K562 (cell line): ENCODE measurements at regions not wholly inside any gene's neighbourhood (a gene's known extent, or its start where the extent isn't known, plus 50 kb on each side); places are given as distances from the start of the nearest gene placed in this dataset.

Experiments
- CTCF ChIP-seq, 3 experiments: IDR thresholded peaks in 2 of 3; conservative IDR thresholded peaks in 1 of 3; 2 replicates each; pipeline ENCODE4 v1.5.1; 2011 to 2012; ENCODE audit warnings: low read length in 3 of 3, mild to moderate bottlenecking in 3 of 3, control low read depth in 2 of 3, improper control_type of control experiment in 1 of 3, inconsistent platforms in 1 of 3, low read depth in 1 of 3, mixed read lengths in 1 of 3, moderate library complexity in 1 of 3; ENCODE audit not compliant: insufficient read depth in 2 of 3
- JUN ChIP-seq, 2 experiments: sonication (generic) in 1 of 2; formaldehyde crosslinking in 1 of 2; IDR thresholded peaks; 2 replicates each; pipeline versions ENCODE4 v1.6.1 to v1.8.0; 2012 to 2022; ENCODE audit warnings: borderline replicate concordance in 2 of 2, mild to moderate bottlenecking in 2 of 2, improper control_type of control experiment in 1 of 2, low read depth in 1 of 2, low read length in 1 of 2, missing genetic modification reagents in 1 of 2
- NRF1 ChIP-seq, 2 experiments: fragments of 450-650 bp; IDR thresholded peaks in 1 of 2; conservative IDR thresholded peaks in 1 of 2; 2 replicates each; pipeline ENCODE4 v1.6.1; 2014; ENCODE audit warnings: mild to moderate bottlenecking in 2 of 2
- PHB2 ChIP-seq: fragments of 450-650 bp; IDR thresholded peaks from 2 replicates; pipeline ENCODE4 v1.6.1; 2017; ENCODE audit warnings: low read depth
- POLR2A ChIP-seq: fragments of 450-650 bp; conservative IDR thresholded peaks from 2 replicates; pipeline ENCODE4 v1.6.1; 2016
- ZNF12 ChIP-seq: sonication (generic); formaldehyde crosslinking; IDR thresholded peaks from 2 replicates; pipeline ENCODE4 v1.4.0; 2020; ENCODE audit warnings: mild to moderate bottlenecking, missing genetic modification reagents
- ZNF124 ChIP-seq: sonication (generic); formaldehyde crosslinking; IDR thresholded peaks from 2 replicates; pipeline ENCODE4 v1.8.1; 2022; ENCODE audit warnings: missing genetic modification reagents
- ZNF24 ChIP-seq: fragments of 450-650 bp; IDR thresholded peaks from 2 replicates; pipeline ENCODE4 v1.6.1; 2016
- TF ChIP-seq, protein P1 (sequence below), 2 experiments: IDR thresholded peaks; 2 replicates each; pipeline ENCODE4 v1.6.1; 2012; ENCODE audit warnings: improper control_type of control experiment in 2 of 2, low read depth in 2 of 2, low read length in 2 of 2, borderline replicate concordance in 1 of 2
- TF ChIP-seq, protein P2 (sequence below): fragments of 250-450 bp; sonication (Bioruptor Pico); IDR thresholded peaks from 2 replicates; pipeline ENCODE4 v1.8.0; 2021; ENCODE audit warnings: borderline replicate concordance, mild to moderate bottlenecking, moderate library complexity; ENCODE audit not compliant: poor library complexity, severe bottlenecking
- TF ChIP-seq, protein P3 (sequence below): fragments of 450-650 bp; IDR thresholded peaks from 2 replicates; pipeline ENCODE4 v1.6.1; 2016
- TF ChIP-seq, protein P4 (sequence below), 2 experiments: fragments of 200-800 bp in 1 of 2; sonication (Bioruptor generic) in 1 of 2; sonication (generic) in 1 of 2; formaldehyde crosslinking in 1 of 2; IDR thresholded peaks in 1 of 2; conservative IDR thresholded peaks in 1 of 2; 2 replicates each; pipeline versions ENCODE4 v1.5.0 to v1.6.1; 2016 to 2020; ENCODE audit warnings: missing compliant biosample characterization in 1 of 2, missing genetic modification characterization in 1 of 2, missing genetic modification reagents in 1 of 2

- TF ChIP-seq NRF1 (conservative IDR thresholded peaks at IDR 0.05 in 1 of 2, IDR thresholded peaks at IDR 0.05 in 1 of 2) (no peak), ZNF12 (CRISPR knock-in tag) (no peak), POLR2A (no peak), ZNF124 (CRISPR knock-in tag) (no peak), CTCF (IDR thresholded peaks at IDR 0.05 in 2 of 3, conservative IDR thresholded peaks at IDR 0.05 in 1 of 3; ENCODE audit: insufficient read depth in 2 of 3, low read depth in 1 of 3, low read length in 3 of 3) (no peak), ZNF24 (no peak), PHB2 (no peak), JUN (IDR thresholded peaks at IDR 0.05; ENCODE audit: borderline replicate concordance, low read depth, low read length) (no peak), JUN (CRISPR knock-in tag; IDR thresholded peaks at IDR 0.05; ENCODE audit: borderline replicate concordance) (no peak)
- TF ChIP-seq, protein P1, sequence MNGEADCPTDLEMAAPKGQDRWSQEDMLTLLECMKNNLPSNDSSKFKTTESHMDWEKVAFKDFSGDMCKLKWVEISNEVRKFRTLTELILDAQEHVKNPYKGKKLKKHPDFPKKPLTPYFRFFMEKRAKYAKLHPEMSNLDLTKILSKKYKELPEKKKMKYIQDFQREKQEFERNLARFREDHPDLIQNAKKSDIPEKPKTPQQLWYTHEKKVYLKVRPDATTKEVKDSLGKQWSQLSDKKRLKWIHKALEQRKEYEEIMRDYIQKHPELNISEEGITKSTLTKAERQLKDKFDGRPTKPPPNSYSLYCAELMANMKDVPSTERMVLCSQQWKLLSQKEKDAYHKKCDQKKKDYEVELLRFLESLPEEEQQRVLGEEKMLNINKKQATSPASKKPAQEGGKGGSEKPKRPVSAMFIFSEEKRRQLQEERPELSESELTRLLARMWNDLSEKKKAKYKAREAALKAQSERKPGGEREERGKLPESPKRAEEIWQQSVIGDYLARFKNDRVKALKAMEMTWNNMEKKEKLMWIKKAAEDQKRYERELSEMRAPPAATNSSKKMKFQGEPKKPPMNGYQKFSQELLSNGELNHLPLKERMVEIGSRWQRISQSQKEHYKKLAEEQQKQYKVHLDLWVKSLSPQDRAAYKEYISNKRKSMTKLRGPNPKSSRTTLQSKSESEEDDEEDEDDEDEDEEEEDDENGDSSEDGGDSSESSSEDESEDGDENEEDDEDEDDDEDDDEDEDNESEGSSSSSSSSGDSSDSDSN (IDR thresholded peaks at IDR 0.05; ENCODE audit: borderline replicate concordance in 1 of 2, low read depth in 2 of 2, low read length in 2 of 2), result no peak
- TF ChIP-seq, protein P2, sequence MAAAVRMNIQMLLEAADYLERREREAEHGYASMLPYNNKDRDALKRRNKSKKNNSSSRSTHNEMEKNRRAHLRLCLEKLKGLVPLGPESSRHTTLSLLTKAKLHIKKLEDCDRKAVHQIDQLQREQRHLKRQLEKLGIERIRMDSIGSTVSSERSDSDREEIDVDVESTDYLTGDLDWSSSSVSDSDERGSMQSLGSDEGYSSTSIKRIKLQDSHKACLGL (CRISPR knock-in tag), result no peak
- TF ChIP-seq, protein P3, sequence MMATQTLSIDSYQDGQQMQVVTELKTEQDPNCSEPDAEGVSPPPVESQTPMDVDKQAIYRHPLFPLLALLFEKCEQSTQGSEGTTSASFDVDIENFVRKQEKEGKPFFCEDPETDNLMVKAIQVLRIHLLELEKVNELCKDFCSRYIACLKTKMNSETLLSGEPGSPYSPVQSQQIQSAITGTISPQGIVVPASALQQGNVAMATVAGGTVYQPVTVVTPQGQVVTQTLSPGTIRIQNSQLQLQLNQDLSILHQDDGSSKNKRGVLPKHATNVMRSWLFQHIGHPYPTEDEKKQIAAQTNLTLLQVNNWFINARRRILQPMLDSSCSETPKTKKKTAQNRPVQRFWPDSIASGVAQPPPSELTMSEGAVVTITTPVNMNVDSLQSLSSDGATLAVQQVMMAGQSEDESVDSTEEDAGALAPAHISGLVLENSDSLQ, result no peak
- TF ChIP-seq, protein P4, sequence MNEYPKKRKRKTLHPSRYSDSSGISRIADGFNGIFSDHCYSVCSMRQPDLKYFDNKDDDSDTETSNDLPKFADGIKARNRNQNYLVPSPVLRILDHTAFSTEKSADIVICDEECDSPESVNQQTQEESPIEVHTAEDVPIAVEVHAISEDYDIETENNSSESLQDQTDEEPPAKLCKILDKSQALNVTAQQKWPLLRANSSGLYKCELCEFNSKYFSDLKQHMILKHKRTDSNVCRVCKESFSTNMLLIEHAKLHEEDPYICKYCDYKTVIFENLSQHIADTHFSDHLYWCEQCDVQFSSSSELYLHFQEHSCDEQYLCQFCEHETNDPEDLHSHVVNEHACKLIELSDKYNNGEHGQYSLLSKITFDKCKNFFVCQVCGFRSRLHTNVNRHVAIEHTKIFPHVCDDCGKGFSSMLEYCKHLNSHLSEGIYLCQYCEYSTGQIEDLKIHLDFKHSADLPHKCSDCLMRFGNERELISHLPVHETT (CRISPR knock-in tag; conservative IDR thresholded peaks at IDR 0.05 in 1 of 2, IDR thresholded peaks at IDR 0.05 in 1 of 2), result no peak
These were observed 284.5 kb upstream of the PLSCR5 start for GRCh38 chr3:146889626-146890025.
